ENCODE measurements at regions not wholly inside any gene's neighbourhood (a gene's known extent, or its start where the extent isn't known, plus 50 kb on each side); places are given as distances from the start of the nearest gene placed in this dataset.

GRCh38 chr9:120071760-120072159 lies 508.2 kb downstream of the CDK5RAP2 start:
- ATAC-seq (no peak), DNase-seq (ENCODE audit: missing footprints) (no peak)
- intact Hi-C loops (cut with DNase I) = no loop called here

GRCh38 chr9:120066315-120066714 lies 513.7 kb downstream of the CDK5RAP2 start:
- DNase-seq (ENCODE audit: missing footprints) = no peak
- intact Hi-C loops (cut with DNase I) = no loop called here

GRCh38 chr9:120065151-120065550 lies 514.8 kb downstream of the CDK5RAP2 start:
- ATAC-seq = no peak
- intact Hi-C loops (cut with DNase I) = no loop called here
- no peak for DNase-seq (ENCODE audit: missing footprints)

More at GRCh38 chr9:120066315-120066714, 513.7 kb downstream of the CDK5RAP2 start:
- ATAC-seq = no peak

GRCh38 chr9:120045011-120045410 lies 535.0 kb downstream of the CDK5RAP2 start:
- DNase-seq (ENCODE audit: missing footprints) = no peak
- intact Hi-C loops (cut with DNase I) = no loop called here
- no peak for ATAC-seq

- no peak for DNase-seq (ENCODE audit: missing footprints)
- ATAC-seq = no peak
- intact Hi-C loops (cut with DNase I) = no loop called here
These were observed 536.5 kb downstream of the CDK5RAP2 start for GRCh38 chr9:120043448-120043847.

GRCh38 chr9:120040896-120041295 lies 539.1 kb downstream of the CDK5RAP2 start:
- DNase-seq (ENCODE audit: missing footprints) (no peak), ATAC-seq (no peak)
- intact Hi-C loops (cut with DNase I) = no loop called here

- intact Hi-C loops (cut with DNase I) = no loop called here
- DNase-seq (ENCODE audit: missing footprints) = no peak
- ATAC-seq = no peak
These were observed 541.6 kb downstream of the CDK5RAP2 start for GRCh38 chr9:120038342-120038741.

- ATAC-seq (no peak), DNase-seq (ENCODE audit: missing footprints) (no peak)
- intact Hi-C loops (cut with DNase I) = no loop called here
These were observed 547.3 kb downstream of the CDK5RAP2 start for GRCh38 chr9:120032639-120033038.

- intact Hi-C loops (cut with DNase I) = no loop called here
These were observed 549.1 kb downstream of the CDK5RAP2 start for GRCh38 chr9:120030847-120031246.

GRCh38 chr9:120018550-120018949 lies 561.4 kb downstream of the CDK5RAP2 start:
- no peak for ATAC-seq
- DNase-seq (ENCODE audit: missing footprints) = no peak
- intact Hi-C loops (cut with DNase I) = no loop called here

More at GRCh38 chr9:120030847-120031246, 549.1 kb downstream of the CDK5RAP2 start:
- DNase-seq (ENCODE audit: missing footprints) (no peak), ATAC-seq (no peak)

GRCh38 chr9:120018037-120018436 lies 561.9 kb downstream of the CDK5RAP2 start:
- intact Hi-C loops (cut with DNase I) = no loop called here
- ATAC-seq (no peak), DNase-seq (ENCODE audit: missing footprints) (no peak)

- ATAC-seq (no peak), DNase-seq (ENCODE audit: missing footprints) (no peak)
- intact Hi-C loops (cut with DNase I) = no loop called here
These were observed 563.7 kb downstream of the CDK5RAP2 start for GRCh38 chr9:120016231-120016630.

- ATAC-seq (no peak), DNase-seq (ENCODE audit: missing footprints) (no peak)
- intact Hi-C loops (cut with DNase I) = no loop called here
These were observed 565.2 kb downstream of the CDK5RAP2 start for GRCh38 chr9:120014796-120015195.

GRCh38 chr9:120009856-120010255 lies 570.1 kb downstream of the CDK5RAP2 start:
- ATAC-seq = no peak
- no peak for DNase-seq (ENCODE audit: missing footprints)
- intact Hi-C loops (cut with DNase I) = no loop called here

- ATAC-seq (no peak), DNase-seq (ENCODE audit: missing footprints) (no peak)
- intact Hi-C loops (cut with DNase I) = no loop called here
These were observed 578.4 kb downstream of the CDK5RAP2 start for GRCh38 chr9:120001536-120001935.

GRCh38 chr9:119998614-119999013 lies 581.4 kb downstream of the CDK5RAP2 start:
- ATAC-seq (no peak), DNase-seq (ENCODE audit: missing footprints) (no peak)
- intact Hi-C loops (cut with DNase I) = no loop called here

- intact Hi-C loops (cut with DNase I) = no loop called here
- no peak for ATAC-seq
- DNase-seq (ENCODE audit: missing footprints) = no peak
These were observed 588.2 kb downstream of the CDK5RAP2 start for GRCh38 chr9:119991797-119992196.

GRCh38 chr9:119986713-119987112 lies 593.3 kb downstream of the CDK5RAP2 start:
- no peak for ATAC-seq

GRCh38 chr9:119986205-119986604 lies 593.8 kb downstream of the CDK5RAP2 start:
- DNase-seq (ENCODE audit: missing footprints) (no peak), ATAC-seq (no peak)
- intact Hi-C loops (cut with DNase I) = no loop called here

More at GRCh38 chr9:119986713-119987112, 593.3 kb downstream of the CDK5RAP2 start:
- intact Hi-C loops (cut with DNase I) = no loop called here
- DNase-seq (ENCODE audit: missing footprints) = no peak

- ATAC-seq = no peak
- intact Hi-C loops (cut with DNase I) = loop anchor here (5.0 kb wide), 1 partner anchor 422 kb away; no protein-coding TSS in a partner anchor
- DNase-seq (ENCODE audit: missing footprints) = no peak
These were observed 604.8 kb upstream of the BRINP1 start for GRCh38 chr9:119974026-119974425.
